ENCODE measurements at regions not wholly inside any gene's neighbourhood (a gene's known extent, or its start where the extent isn't known, plus 50 kb on each side); places are given as distances from the start of the nearest gene placed in this dataset.

DNA sequence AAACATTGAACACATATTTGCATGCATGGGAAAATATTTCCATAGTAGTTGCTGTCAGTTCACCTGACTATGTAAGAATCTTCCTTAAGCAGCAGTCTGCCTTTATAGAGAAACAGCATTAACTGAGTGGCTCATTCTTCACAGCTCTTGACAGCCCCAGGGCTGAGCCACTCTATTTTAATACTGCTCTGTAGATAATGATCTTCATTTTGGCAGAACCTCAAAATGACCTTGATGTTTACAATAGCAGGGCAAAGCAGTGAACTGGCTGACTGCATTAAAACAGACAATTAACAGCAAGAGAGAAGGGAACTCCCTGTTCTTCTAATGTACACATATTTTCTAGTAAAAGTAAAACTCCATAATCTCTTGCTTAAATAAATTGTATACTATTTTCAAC, 580.6 kb upstream of the SOX11 start:
- DNase-seq, result peak; percentile 88

DNA sequence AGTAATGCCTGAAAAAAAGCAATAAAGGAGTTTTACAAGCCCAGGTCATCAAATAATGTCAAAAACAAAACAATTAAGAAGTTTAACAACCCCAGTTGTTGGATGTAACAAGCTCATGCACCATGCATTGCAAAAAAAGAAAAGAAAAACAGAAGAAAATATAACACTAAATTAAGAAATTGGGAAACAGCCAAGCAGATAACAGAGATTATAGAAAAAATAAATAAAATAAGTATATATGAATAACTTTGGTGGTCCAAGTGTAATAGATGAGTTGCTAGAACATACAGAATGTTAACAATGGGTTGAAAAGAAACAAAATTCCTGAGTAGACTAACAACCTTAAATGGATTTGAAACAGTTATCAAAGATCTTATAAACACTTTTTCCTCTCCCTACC, 573.1 kb upstream of the SOX11 start:
- no peak for DNase-seq

DNA sequence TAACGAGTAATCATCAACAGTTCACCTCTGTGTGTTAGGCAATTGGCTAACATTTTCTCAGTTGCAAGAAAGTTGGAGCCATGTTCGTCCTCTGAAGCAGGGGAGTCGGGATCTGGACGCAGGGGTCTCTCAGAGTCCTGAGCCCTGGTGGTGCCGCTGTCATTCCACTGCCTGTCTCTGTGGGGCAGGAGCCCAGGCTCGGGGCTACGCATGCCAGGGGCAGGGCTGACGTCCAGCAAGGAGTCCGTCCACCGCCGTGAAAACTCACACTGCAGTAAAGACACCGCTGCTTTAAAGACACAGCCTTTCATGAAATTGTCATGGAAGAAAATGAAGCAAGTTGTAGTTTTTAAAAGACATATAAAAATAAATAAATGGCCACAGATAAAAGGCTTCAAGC, 571.1 kb upstream of the SOX11 start:
- DNase-seq, result no peak

DNA sequence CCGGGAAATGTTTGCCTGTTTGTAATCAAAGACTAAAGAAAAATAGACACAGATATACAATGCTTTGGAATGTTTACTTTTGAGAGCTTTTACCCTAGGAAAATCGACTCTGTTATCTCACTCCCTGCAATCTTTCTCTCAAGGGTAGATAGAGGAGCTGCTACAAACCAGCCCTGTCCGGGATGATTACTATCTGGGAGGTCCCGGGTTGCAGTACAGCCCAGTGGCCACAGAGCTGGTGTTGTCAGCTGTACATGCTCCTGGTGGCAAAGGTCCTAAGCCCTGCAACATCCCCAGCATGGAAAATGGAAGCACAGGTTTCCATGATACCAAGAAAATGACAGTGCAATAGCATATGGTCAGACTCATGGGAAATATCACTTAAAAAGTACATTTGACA, 570.5 kb upstream of the SOX11 start:
- DNase-seq, result peak; percentile 5

DNA sequence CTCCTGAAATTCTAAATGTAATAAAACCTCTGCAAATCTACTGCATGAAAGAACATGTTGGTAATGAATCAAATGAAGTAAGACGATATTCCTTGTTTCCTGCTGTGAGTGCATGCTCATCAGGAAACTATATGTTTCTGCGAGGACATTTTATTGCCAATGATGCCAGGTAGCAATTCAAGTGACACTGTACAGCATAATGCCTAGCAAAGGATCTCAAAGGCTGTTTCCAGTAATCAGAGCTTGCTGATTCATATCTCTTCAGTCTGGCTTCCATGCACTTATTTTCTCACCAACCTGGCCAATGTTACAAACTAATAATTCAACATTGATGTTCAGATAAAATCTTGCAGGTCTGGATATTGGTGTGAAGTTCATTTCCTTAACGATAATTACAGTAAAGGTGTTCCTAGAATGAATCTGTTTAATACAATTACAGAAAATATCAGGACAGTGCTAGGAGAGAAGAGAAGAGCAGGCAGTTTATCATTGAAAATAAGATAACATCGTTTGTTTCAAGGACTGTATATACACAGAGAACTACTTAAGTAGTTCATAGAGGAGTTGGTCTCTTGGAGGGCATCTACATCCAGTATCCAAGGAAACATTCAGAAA, 568.5 kb upstream of the SOX11 start:
- DNase-seq, result peak; percentile 76

DNA sequence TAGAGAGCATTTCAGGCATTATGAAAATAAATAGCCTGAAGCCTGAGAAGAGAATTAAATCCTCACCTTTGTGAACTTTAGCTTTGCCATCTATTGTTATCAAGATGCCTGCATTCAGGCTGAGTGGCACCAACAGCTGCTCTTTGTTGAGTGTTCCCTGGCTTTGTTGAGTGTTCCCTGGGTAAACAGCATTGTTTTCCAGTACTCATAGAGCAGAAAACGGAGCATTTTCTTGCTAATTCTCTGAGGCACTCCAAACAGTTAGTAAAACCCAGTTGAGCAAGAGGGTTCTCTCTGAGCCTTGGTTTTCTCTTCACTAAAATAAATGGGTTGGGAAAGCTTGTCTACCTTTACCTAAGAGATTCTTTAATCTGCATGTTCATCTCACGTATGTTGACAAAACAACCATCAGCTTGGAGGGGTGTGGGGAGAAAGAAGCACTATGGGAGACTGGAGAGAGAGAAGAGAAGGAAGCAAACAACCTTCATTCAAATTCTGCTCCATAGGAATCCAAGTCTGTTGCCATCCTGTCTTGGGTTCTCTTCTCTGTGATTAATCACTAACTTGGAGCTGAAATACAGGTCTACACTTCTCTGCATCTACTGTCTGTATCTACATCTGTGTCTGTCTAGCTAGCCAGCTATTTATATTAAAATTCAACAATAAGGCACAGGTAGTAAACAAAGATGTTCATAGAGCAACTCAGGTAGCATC, 567.0 kb upstream of the SOX11 start:
- peak; percentile 87 for DNase-seq

DNA sequence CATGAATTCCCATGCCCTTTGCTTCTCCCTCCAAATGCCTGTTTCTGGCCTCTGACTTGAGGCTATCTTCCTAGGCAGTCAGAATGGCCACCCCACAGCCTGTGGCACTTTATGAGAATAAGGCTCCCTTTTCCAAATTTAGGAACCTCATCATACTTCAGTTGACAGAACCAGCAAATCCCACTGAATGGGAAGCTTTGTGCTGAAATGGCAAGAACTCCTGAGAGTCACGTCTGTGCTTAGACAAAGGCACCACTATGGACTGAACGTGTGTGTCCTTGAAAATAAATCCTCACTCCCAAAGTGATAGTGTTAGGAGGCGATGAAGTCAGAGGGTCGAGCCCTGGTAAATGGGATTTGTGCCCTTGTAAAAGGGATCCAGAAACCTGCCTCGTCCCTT, 559.9 kb upstream of the SOX11 start:
- no peak for DNase-seq

DNA sequence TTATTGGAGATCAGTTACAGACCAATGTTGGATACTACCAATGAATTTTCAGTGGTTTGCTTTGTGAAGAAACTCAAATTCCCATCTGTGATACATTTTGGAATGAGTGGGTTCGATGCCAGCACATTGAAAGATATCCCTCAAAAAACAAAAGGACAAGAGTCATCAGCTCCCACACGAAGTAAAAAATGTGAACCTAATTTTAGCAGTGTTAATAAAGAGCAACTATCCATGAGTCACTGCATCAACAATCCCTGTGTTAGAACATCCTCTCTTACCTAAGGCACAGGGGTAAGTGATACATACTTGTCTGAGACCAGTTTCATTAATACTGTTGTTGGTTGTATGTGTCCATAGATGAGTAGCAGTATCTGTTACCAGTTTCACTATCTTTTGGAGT, 551.8 kb upstream of the SOX11 start:
- no peak for DNase-seq

DNA sequence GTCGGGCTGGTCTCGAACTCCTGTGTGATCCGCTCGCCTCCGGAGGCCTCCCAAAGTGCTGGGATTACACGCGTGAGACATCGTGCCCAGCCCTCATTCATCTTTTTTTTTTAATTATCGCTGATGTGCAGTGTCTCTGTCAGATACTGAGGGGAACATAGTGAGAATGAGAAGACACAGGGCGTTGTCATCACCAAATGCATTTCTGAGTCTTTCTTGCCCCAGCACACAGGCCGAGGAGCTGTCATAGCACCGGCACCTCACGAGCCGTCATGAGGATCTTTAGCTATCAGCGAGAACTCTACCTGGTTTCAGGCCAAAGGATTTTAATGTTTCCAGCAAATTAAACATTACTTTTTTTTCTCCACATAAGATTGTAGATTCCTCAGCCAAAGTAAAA, 548.0 kb upstream of the SOX11 start:
- no peak for DNase-seq

DNA sequence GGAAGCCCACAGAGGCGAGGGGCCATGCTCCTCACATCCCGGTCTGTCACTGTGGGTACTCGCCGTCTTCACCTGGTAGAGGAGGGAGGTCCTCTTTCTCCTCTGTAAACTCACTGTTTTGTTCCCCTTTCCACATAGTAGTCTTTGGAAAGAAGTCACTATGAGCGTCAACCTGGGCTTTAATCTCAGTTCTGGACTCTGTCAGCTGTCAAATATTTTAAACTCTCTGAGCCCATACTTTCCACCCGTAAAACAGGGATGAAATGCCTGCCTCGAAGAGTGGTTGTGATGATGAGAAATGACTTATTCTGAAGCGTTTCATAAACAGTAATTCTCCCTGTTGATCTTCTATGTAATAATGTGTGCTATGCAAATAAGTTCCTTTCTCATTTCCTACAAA, 547.1 kb upstream of the SOX11 start:
- DNase-seq, result no peak

DNA sequence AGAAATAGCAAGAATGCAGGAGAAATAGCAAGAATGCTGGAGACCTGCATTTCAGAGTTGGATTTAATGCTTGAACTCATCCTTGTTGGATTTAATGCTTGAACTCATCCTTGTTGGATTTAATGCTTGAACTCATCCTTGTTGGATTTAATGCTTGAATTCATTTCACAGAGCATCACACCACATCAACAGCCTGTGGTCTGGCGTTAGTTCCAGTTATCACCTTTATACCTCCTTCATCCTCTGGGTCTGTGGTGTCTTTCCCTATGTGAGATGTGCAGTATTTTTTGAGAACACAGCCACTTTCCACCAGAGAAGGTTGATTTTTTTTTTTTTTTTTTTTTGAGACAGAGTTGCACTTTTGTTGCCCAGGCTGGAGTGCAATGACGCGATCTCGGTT, 546.4 kb upstream of the SOX11 start:
- DNase-seq, result no peak

DNA sequence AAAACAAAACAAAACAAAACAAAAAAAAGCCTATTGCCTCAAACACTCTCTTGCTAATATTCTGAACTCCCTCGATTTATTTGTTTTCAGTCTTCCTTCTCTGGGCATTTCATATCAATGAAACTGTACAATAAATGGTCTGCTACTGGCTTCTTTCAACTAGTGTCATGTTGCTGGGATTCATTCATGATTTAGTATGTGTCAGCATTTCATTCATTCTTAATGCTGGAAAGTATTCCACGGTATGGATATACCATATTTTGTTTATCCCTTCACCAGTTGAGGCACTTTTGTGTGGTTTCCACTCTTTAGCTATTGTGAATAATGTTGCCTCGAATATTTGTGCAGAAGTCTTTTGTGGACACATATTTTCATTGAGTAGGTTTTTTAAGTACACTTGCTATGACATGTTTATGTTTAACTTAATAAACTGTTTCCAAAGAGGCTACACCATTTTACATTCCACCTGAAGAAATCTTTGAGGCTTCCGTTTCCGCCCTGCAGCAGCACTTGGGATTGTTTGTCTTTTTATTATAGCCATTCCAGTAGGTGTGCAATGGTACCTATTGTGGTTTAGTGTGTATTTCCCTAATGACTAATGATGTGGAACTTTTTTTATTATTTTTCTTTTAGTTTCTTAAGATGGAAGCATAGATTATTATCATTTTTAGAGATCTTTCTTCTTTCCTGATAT, 543.6 kb upstream of the SOX11 start:
- no peak for DNase-seq

DNA sequence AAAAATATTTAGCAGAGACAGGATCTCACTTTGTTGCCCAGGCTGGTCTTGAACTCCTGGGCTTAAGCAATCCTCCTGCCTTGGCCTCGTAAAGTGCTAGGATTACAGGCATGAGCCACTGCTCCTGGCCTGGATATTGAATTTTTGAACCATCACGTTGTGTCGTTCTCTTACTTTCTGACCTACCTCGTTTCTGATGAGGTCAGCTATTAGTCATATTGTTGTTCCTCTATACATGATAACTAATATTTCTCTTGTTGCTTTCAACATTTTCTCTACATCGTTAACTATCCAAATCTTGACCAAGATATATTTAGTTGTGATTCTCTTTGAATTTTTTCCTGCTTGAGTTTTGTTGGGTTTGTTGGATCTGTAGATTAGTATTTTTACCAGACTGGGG, 541.3 kb upstream of the SOX11 start:
- no peak for DNase-seq

DNA sequence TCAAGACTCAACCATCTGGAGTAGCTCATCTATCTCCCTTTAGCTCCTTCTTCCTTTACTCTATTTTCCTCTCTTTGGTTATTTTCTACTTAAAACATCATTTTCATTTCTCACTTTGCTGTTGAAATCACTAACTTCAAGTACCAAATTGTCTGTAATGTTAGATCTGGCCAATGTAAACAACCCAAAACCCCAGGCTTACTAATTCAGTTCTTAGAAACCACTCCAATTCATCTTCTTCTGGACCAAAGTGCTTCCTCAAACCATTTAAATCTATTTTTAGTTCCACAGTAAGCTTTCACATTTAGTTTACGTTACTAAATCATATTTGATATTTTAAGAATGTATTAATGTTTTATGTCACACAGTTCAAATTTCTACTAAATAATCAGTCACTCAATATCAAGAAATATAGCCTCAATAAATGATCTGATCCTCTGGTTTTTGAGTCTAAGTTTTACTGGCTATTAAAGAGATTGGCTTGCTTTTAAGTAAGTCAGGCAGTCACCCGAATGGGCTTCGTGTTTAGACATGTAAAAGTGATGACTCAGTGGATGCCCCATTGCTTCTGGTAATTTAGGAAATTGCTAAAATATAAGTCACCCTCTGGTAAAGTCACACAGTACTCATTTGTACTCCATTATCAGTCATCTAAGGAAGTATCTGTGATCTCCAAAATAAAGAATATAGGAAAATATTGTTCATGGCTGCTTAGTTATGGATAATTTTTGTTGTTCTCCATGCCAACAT, 527.2 kb upstream of the SOX11 start:
- DNase-seq, result no peak

DNA sequence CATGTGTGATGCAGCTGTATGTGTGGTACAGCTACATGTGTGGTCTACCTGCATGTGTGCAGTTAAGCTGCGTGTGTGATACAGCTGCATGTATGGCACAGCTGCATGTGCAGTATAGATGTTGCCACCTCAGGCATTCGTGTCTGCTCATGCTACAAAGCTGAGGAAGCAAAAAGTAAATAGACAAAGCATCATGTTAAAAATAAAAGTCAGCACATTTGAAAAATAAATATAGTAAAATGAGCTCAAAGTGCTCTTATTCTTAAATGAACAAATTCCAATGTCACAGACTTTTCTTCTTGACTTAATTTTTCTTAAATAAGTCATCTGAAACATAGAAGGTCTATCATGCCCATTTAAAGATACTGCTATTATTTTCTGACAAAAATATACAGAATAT, 519.3 kb upstream of the SOX11 start:
- DNase-seq, result no peak

DNA sequence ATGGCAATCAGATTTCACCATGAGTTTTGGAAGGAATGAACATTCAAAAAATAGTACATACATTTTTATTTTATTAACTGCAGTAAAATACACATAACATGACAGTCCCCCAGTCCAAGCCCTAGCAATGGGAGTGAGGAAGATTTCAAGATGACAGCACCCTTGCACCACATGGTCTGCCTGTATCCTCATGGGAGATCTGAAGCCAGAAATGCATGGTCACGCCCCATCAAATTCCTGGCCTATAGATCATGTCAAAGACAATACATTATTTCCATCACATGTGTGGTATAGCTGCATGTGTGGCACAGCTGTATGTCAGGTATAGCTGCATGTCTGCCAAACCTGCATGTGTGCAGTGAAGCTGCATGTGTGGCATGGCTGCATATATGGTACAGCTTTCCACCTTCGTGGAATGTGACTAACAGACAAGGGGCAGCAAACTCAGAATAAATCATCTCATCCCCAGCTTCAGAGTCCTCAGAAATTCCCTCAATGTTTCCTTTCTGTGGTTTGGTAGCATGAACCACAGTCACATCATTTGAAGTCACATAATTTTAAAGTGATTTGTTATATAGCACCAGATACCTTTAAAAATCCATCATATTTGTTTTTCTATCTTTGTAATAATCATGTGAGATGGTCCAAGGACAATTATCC, 518.2 kb upstream of the SOX11 start:
- DNase-seq, result no peak

DNA sequence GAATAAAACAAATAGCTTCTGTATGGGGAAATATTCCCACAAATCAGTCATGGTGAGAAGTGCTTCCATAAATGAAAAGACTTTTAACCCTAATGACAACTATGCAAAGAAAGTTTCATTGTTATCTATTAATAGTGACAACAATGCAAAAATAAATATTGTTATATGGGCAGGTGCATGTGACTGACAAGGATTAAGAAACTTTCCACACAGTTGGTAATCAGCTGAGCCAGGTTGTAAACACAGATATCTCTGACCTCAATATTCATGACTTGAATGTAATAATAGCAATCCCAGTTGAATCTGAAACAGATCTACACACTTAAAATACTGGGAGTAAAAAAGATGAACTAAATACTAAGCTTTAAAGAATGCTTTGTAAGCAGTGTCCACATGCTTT, 517.0 kb upstream of the SOX11 start:
- DNase-seq, result no peak

DNA sequence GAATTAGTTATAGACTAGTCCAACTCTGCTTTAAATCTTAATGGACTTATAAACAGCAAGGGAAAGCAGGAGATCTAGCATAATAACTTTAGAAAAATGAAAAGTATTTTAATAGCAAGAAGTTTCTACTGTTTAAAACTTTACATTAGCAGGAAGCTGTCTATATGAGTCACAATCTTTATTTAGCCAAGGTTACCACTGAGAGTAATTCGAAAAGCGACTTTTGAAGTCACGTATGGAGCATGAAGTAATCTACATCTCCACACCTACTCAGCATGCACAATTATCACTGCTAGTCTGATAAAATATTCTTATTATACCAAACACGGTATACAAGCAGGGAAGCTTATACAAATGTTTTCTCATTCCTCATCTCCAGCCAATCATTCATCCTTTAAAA, 515.4 kb upstream of the SOX11 start:
- DNase-seq, result no peak

DNA sequence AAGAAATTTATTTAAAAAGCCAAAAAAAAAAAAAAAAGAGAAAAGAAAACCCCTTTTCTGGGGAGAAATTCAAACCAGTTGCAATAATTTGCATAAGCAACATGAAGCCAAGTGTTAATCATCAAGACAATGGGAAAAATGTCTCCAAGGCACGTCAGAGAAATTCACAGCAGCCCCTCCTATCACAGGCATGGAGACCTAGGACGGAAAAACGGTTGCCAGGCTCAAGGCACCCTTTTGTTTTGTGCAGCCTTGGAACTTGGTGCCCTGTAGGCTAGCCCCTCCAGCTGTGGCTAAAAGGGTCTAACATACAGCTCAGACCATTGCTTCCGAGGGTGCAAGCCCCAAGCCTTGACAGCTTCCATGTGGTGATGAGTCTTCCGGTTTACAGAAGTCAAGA, 509.2 kb upstream of the SOX11 start:
- no peak for DNase-seq

DNA sequence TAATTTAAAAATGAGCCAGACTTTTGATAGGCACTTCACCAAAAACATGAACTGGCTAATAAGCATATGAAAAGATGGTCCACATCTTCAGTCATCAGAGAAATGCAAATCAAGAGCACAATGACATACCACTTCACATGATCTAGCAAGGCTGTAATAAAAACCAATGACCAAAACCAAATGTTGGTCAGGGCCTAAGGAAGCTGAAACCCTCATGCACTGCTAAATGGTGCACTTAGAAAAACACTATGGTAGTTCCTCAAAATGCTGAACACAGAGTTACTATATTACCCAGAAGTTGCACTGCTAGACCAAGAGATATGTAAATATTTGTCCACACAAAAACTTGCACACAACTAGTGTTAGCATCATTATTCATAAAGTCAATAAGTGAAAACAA, 504.9 kb upstream of the SOX11 start:
- DNase-seq, result no peak

DNA sequence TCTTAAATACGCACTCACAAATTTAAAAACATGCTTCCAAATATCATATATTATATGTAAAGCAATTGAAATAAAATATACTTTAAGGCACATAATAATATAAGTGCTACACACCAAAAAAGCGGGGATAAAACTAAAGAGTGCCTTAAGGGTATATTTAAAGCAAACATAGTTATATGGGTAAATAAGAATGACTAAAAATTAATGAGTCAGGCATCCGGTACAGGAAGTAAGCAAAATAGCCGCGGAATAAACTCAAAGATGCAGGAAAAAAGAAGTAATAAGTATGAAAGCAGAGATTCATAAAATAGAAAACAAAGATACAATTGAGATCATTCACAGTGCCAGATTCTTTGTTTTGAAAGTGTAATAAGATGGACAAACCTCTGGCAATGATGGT, 503.5 kb upstream of the SOX11 start:
- no peak for DNase-seq

DNA sequence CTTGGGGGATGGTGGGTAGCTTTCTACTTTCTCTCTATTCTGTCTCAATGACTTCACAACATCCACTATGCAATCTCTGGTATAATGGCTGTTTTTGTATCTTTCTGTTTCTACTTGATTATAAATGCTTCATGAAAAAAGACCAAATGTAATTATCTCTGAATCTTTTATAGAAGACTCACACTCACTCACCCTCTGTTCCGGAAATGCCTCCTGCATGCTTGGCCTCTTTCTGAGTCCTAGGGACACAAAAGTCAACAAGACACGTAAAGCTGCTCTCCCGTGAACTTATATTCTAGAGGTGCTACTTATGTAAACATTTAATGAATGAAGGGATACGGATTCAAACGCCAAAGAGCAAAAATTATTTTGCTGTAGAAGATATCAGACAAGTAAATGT, 502.2 kb upstream of the SOX11 start:
- no peak for DNase-seq

DNA sequence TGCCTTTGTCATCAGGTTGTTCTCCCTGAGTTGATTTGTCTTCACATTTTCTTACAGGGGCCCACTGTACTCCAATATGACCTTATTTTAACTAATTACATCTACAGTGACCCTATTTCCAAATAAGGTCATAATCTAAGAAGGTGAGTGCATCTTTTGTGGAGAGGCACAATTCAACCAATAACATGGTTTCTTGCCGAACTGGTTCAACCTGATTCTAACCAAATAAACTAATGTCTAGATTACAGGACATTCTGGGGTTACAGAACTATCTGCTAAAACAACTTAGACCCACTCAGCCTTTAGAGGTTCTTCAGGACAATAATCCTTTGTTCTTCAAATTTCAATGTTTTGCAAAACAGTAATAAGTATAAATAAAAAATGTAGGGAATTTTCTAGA, 496.5 kb upstream of the SOX11 start:
- DNase-seq, result peak; percentile 24
